DND-41 (cell line): ENCODE measurements at regions not wholly inside any gene's neighbourhood (a gene's known extent, or its start where the extent isn't known, plus 50 kb on each side); places are given as distances from the start of the nearest gene placed in this dataset.

Experiments
- CTCF ChIP-seq: IDR thresholded peaks from 2 replicates; pipeline ENCODE4 v1.5.1; 2012; ENCODE audit warnings: borderline replicate concordance, low read length, moderate library complexity, mild to moderate bottlenecking; ENCODE audit not compliant: poor library complexity, severe bottlenecking; ENCODE audit errors: extremely low read depth
- EZH2 ChIP-seq: IDR thresholded peaks from 3 replicates; pipeline ENCODE4 v1.6.1; 2012; ENCODE audit warnings: borderline replicate concordance, low read depth, mild to moderate bottlenecking, moderate library complexity, low read length, inconsistent platforms; ENCODE audit not compliant: severe bottlenecking

GRCh38 chr3:144957398-144958101 is 985.9 kb downstream of the DIPK2A start:
- TF ChIP-seq CTCF (no peak), EZH2 (no peak)
